C4-2B (cell line): ENCODE measurements at regions not wholly inside any gene's neighbourhood (a gene's known extent, or its start where the extent isn't known, plus 50 kb on each side); places are given as distances from the start of the nearest gene placed in this dataset.

ENCODE experiments used
- CTCF ChIP-seq: fragments of 450-650 bp; conservative IDR thresholded peaks from 2 replicates; pipeline ENCODE4 v1.5.1; 2017; ENCODE audit warnings: mild to moderate bottlenecking
- ZFX ChIP-seq: fragments of 450-650 bp; IDR thresholded peaks from 2 replicates; pipeline ENCODE4 v1.6.1; 2017

- no peak for TF ChIP-seq CTCF
- TF ChIP-seq ZFX = no peak
Observed at GRCh38 chr18:7390731-7391492, 160.0 kb downstream of the LRRC30 start.
